ENCODE measurements at regions not wholly inside any gene's neighbourhood (a gene's known extent, or its start where the extent isn't known, plus 50 kb on each side); places are given as distances from the start of the nearest gene placed in this dataset.

- no peak for TF ChIP-seq CTCF (IDR thresholded peaks at IDR 0.05; ENCODE audit: low read length)
- no peak for TF ChIP-seq EZH2 (optimal IDR thresholded peaks at IDR 0.05; ENCODE audit: low read depth, low read length)
Measured at GRCh38 chr10:63744060-63744941, 223.1 kb downstream of the REEP3 start.

Measured in MM.1S (cell line).